GM12873 (cell line): ENCODE measurements at regions not wholly inside any gene's neighbourhood (a gene's known extent, or its start where the extent isn't known, plus 50 kb on each side); places are given as distances from the start of the nearest gene placed in this dataset.

ENCODE experiments used
- CTCF ChIP-seq: IDR thresholded peaks from 2 replicates; pipeline ENCODE4 v1.5.1; 2012; ENCODE audit warnings: low read depth, mild to moderate bottlenecking, moderate library complexity, low read length, control low read depth; ENCODE audit not compliant: insufficient read depth; ENCODE audit errors: missing control alignments

GRCh38 chr5:61604076-61605025 lies 272.3 kb downstream of the ZSWIM6 start:
- TF ChIP-seq CTCF = no peak

GRCh38 chr5:61609840-61610677 lies 278.0 kb downstream of the ZSWIM6 start:
- TF ChIP-seq CTCF = no peak

GRCh38 chr5:61610678-61611024 lies 278.6 kb downstream of the ZSWIM6 start:
- no peak for TF ChIP-seq CTCF

GRCh38 chr5:61612431-61612830 lies 280.4 kb downstream of the ZSWIM6 start:
- no peak for TF ChIP-seq CTCF

GRCh38 chr5:61613679-61614078 lies 281.6 kb downstream of the ZSWIM6 start:
- TF ChIP-seq CTCF = no peak

GRCh38 chr5:61614606-61615005 lies 282.5 kb downstream of the ZSWIM6 start:
- TF ChIP-seq CTCF = no peak

GRCh38 chr5:61617039-61617438 lies 285.0 kb downstream of the ZSWIM6 start:
- TF ChIP-seq CTCF = no peak
